Muscle layer of colon (tissue), 2 donors: ENCODE measurements at regions not wholly inside any gene's neighbourhood (a gene's known extent, or its start where the extent isn't known, plus 50 kb on each side); places are given as distances from the start of the nearest gene placed in this dataset.

Experiments
- H3K27ac ChIP-seq: one replicate; pipeline ENCODE4 v1.7.0; 2013; ENCODE audit warnings: low read depth, mild to moderate bottlenecking, low read length, moderate library complexity
- H3K27me3 ChIP-seq, 2 donors: one replicate each; pipeline ENCODE4 v1.7.0; 2013; ENCODE audit warnings: low read length in 2 of 2, mild to moderate bottlenecking in 2 of 2; ENCODE audit not compliant: insufficient read depth in 2 of 2, control insufficient read depth in 1 of 2
- H3K36me3 ChIP-seq: one replicate; pipeline ENCODE4 v1.7.0; 2013; ENCODE audit warnings: mild to moderate bottlenecking, low read length; ENCODE audit not compliant: insufficient read depth
- H3K4me1 ChIP-seq: one replicate; pipeline ENCODE4 v1.7.0; 2013; ENCODE audit warnings: mild to moderate bottlenecking, low read length; ENCODE audit not compliant: insufficient read depth
- H3K4me3 ChIP-seq, 2 donors: one replicate each; pipeline ENCODE4 v1.7.0; 2013; ENCODE audit warnings: low read length in 2 of 2, low read depth in 1 of 2, mild to moderate bottlenecking in 1 of 2, moderate library complexity in 1 of 2
- H3K9ac ChIP-seq: one replicate; pipeline ENCODE4 v1.7.0; 2013; ENCODE audit warnings: low read length
- H3K9me3 ChIP-seq: one replicate; pipeline ENCODE4 v1.7.0; 2013; ENCODE audit warnings: mild to moderate bottlenecking, low read length
- donor health status: abdominal sarcoma.
- donor health status: Adenocarcinoma of cecum.

GRCh38 chr5:38607396-38607795 is 51.0 kb upstream of the LIFR start:
- Histone ChIP-seq H3K27me3 (no peaks in the 10 kb centered on the region), H3K4me3 (no peak overlapping the region), H3K36me3 (no peaks in the 10 kb centered on the region), H3K9me3 (no peaks in the 10 kb centered on the region), H3K9ac (no peak overlapping the region), H3K4me1 (no peaks in the 10 kb centered on the region), H3K27ac (no peak overlapping the region)

DNA sequence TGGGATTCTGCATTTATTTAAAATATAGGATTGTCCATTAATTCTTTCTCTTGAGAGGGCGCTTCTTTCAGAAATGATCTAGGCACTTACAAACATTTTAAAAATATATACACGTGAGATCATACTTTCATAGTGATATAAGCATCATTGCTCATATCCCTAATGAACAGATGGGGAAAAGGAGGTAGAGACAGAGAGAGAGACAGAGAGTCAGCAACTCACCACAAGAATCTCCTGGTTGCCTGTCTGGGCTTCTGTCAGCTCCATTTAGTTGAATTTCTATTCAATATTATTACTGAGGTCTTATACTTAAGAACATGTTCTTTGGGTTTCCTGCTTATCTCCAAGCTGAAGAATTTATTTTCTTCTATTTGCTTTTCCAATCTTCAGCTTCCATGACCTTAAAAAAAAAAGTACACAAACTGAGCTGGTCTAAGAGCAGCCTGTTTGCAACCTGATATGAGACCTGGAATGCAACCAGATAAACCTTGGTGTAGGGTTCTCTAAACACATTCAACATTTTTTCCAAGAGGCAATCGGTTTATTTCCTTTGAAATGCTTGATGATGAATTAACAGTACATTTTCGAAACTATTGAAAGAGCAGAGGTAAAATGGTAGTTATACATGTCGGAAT is 51.6 kb upstream of the LIFR start:
- no peak overlapping the region for H3K4me3 ChIP-seq
- no peak overlapping the region for H3K27ac ChIP-seq
- no peaks in the 10 kb centered on the region for H3K36me3 ChIP-seq
- no peak overlapping the region for H3K9ac ChIP-seq
- no peaks in the 10 kb centered on the region for H3K27me3 ChIP-seq
- H3K4me1 ChIP-seq = no peaks in the 10 kb centered on the region
- H3K9me3 ChIP-seq = no peaks in the 10 kb centered on the region

- H3K9me3 ChIP-seq = no peaks in the 10 kb centered on the region
- H3K9ac ChIP-seq = no peak overlapping the region
- no peak overlapping the region for H3K27ac ChIP-seq
- no peaks in the 10 kb centered on the region for H3K27me3 ChIP-seq
- no peaks in the 10 kb centered on the region for H3K4me1 ChIP-seq
- H3K36me3 ChIP-seq = no peaks in the 10 kb centered on the region
- H3K4me3 ChIP-seq = no peak overlapping the region
Measured at GRCh38 chr5:38608874-38609273, 52.4 kb upstream of the LIFR start.

DNA sequence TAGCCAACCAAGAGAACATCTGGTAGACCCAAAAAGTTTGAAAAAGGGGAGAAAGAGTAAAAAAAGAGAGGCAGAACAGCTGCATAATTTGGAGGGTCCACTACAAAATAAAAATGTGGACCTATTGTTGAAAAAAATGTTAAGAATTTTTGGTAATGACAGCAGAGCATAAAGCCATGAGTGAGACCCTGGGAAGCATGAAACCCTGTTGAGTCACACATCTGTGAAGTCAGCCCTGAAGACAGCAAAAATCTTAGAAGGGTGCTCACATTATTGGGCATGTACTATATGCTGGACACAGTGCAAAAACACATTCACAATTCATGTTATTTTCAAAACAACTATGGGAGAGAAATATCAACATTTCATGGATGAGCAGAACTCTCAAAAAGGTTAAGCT is 56.4 kb upstream of the LIFR start:
- H3K4me1 ChIP-seq = no peaks in the 10 kb centered on the region
- H3K36me3 ChIP-seq = no peaks in the 10 kb centered on the region
- H3K4me3 ChIP-seq = no peak overlapping the region
- H3K9ac ChIP-seq = no peak overlapping the region
- H3K9me3 ChIP-seq = no peaks in the 10 kb centered on the region
- H3K27ac ChIP-seq = no peak overlapping the region
- no peaks in the 10 kb centered on the region for H3K27me3 ChIP-seq

GRCh38 chr5:38613490-38613889 is 57.0 kb upstream of the LIFR start:
- Histone ChIP-seq H3K27ac (no peak overlapping the region), H3K9ac (no peak overlapping the region), H3K4me3 (no peak overlapping the region), H3K4me1 (no peaks in the 10 kb centered on the region), H3K27me3 (no peaks in the 10 kb centered on the region), H3K9me3 (no peaks in the 10 kb centered on the region), H3K36me3 (no peaks in the 10 kb centered on the region)

GRCh38 chr5:38613992-38614836 is 57.8 kb upstream of the LIFR start:
- no peak overlapping the region for H3K9ac ChIP-seq
- H3K4me3 ChIP-seq = no peak overlapping the region
- no peaks in the 10 kb centered on the region for H3K4me1 ChIP-seq
- H3K27ac ChIP-seq = no peak overlapping the region
- H3K36me3 ChIP-seq = no peaks in the 10 kb centered on the region
- H3K27me3 ChIP-seq = no peaks in the 10 kb centered on the region
- no peaks in the 10 kb centered on the region for H3K9me3 ChIP-seq

DNA sequence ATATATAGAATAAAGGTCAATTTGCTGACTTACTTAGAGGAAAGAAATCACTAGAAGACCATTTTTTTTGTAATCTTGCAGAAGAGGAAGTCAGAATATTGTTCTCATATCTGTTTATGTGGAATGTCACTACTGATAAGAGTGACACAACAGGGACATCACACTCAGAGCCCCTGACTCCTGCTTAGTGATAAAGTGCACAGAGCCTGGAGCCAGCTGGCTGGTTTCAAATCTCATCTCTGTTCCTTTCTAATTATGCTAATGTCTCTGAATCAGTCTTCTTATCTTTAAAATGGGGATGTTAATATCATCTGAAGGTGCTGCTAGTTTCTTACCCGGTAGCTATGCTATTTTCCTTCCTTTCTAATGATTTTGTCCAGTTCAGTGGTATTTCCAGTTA is 58.6 kb upstream of the LIFR start:
- Histone ChIP-seq H3K4me3 (no peak overlapping the region), H3K4me1 (no peaks in the 10 kb centered on the region), H3K9ac (no peak overlapping the region), H3K27ac (no peak overlapping the region), H3K27me3 (no peaks in the 10 kb centered on the region), H3K9me3 (no peaks in the 10 kb centered on the region), H3K36me3 (no peaks in the 10 kb centered on the region)

- Histone ChIP-seq H3K9ac (no peak overlapping the region), H3K27ac (no peak overlapping the region), H3K27me3 (no peaks in the 10 kb centered on the region), H3K4me3 (no peak overlapping the region), H3K9me3 (no peaks in the 10 kb centered on the region), H3K4me1 (no peaks in the 10 kb centered on the region), H3K36me3 (no peaks in the 10 kb centered on the region)
Measured at GRCh38 chr5:38615981-38616451, 59.6 kb upstream of the LIFR start.

DNA sequence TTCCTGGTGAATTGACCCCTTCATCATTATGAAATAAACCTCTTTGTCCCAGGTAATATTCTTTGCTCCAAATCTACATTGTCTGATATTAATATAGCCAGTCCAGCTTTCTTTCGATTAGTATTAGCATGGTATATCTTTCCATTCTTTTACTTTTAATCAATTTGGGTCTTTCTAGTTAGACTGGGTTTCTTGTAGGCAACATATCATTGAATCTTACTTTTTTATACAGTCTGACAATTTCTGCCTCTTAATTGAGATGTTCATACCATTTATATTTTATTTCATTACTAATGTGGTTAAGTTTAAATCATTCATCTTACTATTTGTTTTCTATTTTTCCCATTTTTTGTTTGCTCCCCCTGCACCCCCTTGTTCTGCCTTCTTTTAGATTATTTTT is 61.7 kb upstream of the LIFR start:
- no peaks in the 10 kb centered on the region for H3K36me3 ChIP-seq
- no peaks in the 10 kb centered on the region for H3K27me3 ChIP-seq
- no peak overlapping the region for H3K4me3 ChIP-seq
- H3K9ac ChIP-seq = no peak overlapping the region
- no peaks in the 10 kb centered on the region for H3K9me3 ChIP-seq
- no peak overlapping the region for H3K27ac ChIP-seq
- no peaks in the 10 kb centered on the region for H3K4me1 ChIP-seq

GRCh38 chr5:38621331-38621730 is 64.9 kb upstream of the LIFR start:
- Histone ChIP-seq H3K36me3 (no peaks in the 10 kb centered on the region), H3K4me1 (no peaks in the 10 kb centered on the region), H3K9me3 (no peaks in the 10 kb centered on the region), H3K9ac (no peak overlapping the region), H3K27ac (no peak overlapping the region), H3K27me3 (no peaks in the 10 kb centered on the region), H3K4me3 (no peak overlapping the region)

DNA sequence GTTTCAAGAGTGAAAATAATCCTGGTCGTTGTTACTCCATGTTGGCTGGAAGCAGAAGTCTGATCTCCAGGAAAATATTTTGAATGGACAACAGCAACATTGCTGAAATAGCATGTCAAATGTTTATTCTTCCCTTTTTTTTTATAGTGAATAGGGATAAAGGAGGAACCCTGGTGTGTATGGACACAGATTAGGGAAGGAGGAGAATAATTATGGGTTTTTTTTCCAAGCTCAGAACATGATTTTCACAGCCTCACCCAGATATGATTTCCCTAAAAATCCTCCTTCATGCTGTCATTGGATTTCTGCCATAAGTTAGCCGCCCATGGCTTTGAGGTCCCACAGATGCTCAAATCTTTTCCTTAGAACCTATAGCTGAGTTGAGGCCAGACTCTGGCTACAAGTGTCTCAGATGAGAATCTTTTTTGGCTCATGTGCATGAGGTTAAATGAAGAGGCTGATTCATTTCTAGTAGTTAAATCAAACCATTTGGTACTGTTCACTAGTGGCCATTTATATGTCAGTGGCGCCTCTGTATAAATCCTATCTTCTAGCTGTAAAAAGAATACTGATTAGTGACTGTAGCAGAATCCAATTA is 65.5 kb upstream of the LIFR start:
- H3K27me3 ChIP-seq = no peaks in the 10 kb centered on the region
- no peak overlapping the region for H3K4me3 ChIP-seq
- H3K27ac ChIP-seq = no peak overlapping the region
- no peaks in the 10 kb centered on the region for H3K4me1 ChIP-seq
- H3K9me3 ChIP-seq = no peaks in the 10 kb centered on the region
- H3K9ac ChIP-seq = no peak overlapping the region
- no peaks in the 10 kb centered on the region for H3K36me3 ChIP-seq
